Hematopoietic multipotent progenitor cell treated with erythropoietin and hydrocortisone succinate and interleukin-3 and kit ligand, for 17 days (in vitro differentiated cells): ENCODE measurements at regions not wholly inside any gene's neighbourhood (a gene's known extent, or its start where the extent isn't known, plus 50 kb on each side); places are given as distances from the start of the nearest gene placed in this dataset.
"Not testable (repeated sequence)": the region's sequence is repeated elsewhere in the genome, so short reads cannot be mapped to it uniquely, and the experiment has no call there.

Experiments
- DNase-seq: peaks from one replicate; pipeline ENCODE4 v3.0.0-alpha.2; 2015; ENCODE audit warnings: low spot score

DNA sequence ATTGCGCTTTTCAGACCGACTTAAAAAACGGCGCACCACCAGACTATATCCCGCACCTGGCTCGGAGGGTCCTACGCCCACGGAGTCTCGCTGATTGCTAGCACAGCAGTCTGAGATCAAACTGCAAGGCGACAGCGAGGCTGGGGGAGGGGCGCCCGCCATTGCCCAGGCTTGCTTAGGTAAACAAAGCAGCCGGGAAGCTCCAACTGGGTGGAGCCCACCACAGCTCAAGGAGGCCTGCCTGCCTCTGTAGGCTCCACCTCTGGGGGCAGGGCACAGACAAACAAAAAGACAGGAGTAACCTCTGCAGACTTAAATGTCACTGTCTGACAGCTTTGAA lies 160.1 kb upstream of the THBS1 start:
- DNase-seq = not testable (repeated sequence)

DNA sequence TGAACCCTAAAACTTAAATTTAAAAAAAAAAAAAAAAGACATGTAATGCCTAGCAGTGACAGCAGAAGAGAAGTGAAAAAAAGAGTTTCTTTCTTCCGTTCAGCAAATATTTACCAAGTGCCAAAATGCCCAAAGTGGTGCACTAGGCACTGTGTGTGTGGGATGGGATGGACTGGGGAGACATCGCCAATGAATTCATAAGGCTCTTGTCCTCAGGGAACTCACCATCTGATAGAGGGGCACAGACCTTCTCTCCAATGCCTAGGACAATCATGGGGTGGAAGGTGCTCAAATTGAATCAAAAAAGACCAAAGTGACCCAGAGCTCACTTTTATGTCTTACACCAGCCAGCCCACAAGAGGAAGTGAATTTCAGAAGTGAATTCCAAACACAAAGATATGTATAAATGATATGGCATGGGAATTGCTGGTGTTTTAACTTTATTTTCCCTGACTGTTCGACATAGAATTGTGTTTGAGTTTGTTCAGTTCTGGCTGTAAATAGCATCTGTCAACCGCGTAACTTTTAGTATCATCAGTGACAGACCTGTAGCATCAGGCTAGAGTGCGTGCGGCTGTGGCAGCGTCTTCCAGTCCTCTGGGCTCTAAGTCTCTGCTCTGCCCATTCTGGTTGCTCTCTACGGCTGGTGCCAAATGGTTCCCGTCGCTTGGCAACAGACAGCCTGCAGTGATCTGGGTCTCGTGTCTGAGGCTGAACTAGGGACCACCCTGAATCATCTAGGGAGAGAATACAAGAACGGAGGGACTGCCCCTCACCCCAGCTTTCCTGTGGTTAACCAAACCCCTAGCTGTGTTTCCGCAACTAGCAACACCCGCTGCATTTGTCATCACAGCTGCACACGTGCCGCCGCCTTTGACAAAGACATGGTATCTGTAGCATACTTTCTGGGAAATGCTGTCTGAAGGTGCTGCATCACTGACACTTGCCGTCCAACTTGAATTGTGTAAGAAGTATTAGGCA lies 154.0 kb upstream of the THBS1 start:
- no peak for DNase-seq

- DNase-seq = no peak
These were observed 153.2 kb upstream of the THBS1 start for GRCh38 chr15:39427705-39428104.

GRCh38 chr15:39429898-39430357 lies 151.0 kb upstream of the THBS1 start:
- no peak for DNase-seq

DNA sequence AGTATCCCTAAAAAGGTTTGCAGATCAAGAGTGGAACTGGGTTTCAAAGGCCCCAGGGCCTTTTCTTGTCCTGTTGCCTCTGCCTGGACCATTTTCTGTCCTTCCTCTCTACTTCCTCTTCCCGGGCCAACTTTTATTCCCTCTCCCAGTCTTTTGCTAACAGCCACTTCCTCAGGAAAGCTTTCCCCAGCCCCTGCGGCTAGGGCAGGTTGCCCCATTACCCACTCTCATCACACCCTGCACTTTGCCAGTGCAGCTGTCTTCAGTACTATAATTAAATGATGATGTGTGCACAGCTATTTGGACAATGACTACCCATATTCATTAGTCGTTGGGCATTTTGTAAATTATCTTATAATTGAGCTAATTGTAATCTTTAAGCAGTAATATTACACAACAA lies 150.5 kb upstream of the THBS1 start:
- no peak for DNase-seq

- no peak for DNase-seq
These were observed 149.5 kb upstream of the THBS1 start for GRCh38 chr15:39431376-39431775.

DNA sequence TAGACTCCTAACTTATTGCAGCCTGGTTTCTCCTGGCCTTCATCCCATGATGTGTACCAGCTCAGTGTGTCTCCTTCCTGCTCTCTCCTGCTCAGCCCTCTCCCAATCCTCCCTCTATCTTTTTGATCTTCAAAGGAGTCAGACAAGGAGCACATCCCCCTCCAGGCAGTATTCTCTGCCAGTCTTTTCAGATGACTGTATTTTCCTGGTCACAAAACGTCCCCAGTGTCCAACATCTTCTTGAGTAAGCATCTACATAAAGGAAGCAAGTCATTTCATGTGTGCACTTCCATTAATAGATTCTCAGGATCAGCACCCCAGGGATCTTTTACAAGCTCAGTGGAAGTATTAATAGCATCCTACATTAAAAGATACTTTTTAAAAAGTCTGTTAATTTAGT lies 148.9 kb upstream of the THBS1 start:
- DNase-seq = no peak

DNA sequence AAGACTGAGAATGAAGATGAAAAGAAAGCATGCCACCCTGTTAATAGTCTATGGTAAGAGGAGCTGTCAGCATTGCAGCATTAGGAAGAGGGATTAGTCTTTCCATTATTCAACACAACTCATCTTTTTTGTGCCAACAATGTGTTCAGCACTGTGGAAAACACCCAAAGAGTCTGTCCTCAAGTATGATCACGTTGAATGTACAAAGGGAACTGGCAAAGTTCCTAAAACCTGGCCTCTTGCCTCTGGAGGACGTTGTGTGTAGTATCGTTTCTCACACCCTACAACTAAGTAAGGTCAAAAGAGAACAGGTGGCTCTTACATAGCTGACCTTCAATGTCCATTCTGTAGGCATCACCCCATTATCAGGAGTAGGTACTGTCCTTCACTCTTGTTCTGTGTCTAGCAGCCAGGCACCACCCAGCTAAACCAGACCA lies 147.9 kb upstream of the THBS1 start:
- no peak for DNase-seq

- DNase-seq = no peak
These were observed 147.5 kb upstream of the THBS1 start for GRCh38 chr15:39433376-39433775.

- no peak for DNase-seq
These were observed 146.7 kb upstream of the THBS1 start for GRCh38 chr15:39434163-39434562.

GRCh38 chr15:39434751-39435238 lies 146.1 kb upstream of the THBS1 start:
- DNase-seq = no peak

DNA sequence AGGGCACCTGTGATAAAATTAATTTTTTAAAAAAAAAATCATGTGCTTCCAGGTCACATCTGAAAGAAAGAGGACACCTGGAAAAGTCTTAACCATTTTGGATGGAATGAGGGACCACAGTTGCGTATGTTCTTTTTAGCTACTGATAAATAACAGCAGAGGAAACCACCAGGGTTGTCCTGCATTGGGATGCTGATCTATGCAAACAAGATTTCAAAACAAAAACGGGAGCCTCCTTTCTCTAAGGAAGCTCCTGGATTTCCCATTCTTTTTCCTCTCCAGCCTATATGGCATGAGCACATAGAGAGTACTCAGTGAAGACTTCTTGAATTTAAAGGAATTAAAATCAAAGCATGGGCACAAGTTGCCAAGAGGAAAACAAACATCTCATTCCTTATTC lies 145.6 kb upstream of the THBS1 start:
- DNase-seq = no peak

DNA sequence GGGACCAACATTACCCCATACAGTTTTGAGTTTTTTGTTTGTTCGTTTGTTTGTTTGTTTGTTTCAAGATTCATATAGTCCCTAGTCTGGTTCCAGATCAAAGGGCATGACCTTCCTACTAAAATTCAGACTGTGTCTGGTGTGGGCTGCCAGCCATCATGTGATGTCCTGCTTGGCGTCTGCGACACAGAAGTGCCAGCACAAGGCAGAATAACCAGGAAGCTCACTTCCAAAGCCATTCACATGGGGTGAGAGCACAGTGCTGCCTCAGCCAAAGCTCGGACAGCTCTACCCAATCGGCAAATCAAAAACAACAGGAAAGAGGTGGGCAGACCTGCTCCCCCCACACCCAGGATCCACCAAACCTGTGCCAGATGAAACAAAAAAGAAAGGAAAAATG lies 142.6 kb upstream of the THBS1 start:
- no peak for DNase-seq

GRCh38 chr15:39438799-39439592 lies 141.9 kb upstream of the THBS1 start:
- DNase-seq = no peak

DNA sequence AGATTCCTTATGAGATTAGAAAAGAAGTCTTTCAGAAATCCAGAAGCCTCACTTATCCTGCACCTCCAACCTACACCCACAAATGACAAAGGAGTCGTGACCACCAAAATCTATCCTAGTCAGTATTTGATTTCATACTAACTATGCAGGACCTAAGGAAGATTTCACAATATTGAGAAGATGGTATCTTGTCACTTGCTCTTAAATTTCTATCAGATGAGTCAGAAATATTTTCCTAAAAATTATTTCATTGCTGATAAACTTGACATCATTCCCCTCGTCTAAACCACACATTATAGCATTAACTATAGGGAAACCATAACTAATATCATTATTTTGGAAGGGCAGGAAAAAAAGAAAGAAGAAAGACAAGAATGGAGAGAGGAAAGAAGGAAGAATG lies 138.0 kb upstream of the THBS1 start:
- no peak for DNase-seq

DNA sequence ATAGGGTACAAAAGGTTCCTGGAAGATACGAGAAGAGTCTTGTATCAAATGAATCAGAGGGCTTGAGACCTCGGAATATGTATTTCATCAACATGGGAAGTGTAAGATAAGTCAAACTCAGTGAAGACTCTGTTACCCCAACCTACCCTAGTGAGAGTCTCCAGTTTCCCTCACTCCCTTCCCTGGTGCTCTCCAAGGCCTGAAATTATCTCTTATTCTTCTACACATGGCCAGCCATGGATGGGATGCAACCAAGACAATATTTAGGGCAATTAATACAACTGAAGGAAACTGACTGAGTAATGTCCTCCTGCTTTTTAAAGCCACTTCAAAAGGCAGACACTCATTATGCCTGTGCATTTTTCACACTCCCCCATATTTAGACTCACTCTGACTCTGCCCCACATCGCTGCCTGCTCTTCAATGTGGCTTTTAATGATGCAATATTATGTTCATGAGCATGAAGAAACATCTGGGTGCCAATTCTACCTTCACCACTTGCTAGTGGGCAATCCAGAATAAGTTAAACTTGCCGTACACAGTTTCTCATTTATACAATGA lies 137.1 kb upstream of the THBS1 start:
- no peak for DNase-seq

- no peak for DNase-seq
These were observed 136.0 kb upstream of the THBS1 start for GRCh38 chr15:39444735-39445470.

- DNase-seq = no peak
These were observed 134.9 kb upstream of the THBS1 start for GRCh38 chr15:39445931-39446330.

- DNase-seq = no peak
These were observed 133.5 kb upstream of the THBS1 start for GRCh38 chr15:39447346-39447745.

- DNase-seq = no peak
These were observed 133.0 kb upstream of the THBS1 start for GRCh38 chr15:39447881-39448280.

DNA sequence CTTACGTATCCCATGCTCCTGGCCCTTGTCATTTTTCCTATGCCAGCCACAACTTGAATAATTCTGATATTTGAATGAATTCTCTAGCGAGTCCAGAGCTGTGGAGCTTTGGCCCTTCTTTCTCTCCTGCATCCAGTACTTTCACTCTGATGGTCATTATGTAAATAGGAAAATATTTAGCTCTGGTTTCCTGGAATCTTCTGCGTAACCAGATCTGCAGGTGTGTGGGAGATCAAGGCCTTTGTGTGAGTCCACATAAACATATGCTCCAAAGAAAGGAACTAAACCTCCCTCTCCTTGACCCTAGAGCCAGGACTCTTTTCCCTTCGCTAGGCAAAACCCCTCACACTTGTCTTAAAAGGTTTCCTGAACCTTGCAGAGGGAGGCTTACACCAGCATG lies 132.5 kb upstream of the THBS1 start:
- DNase-seq = no peak

- DNase-seq = no peak
These were observed 129.7 kb upstream of the THBS1 start for GRCh38 chr15:39451121-39451688.
